ENCODE measurements at regions not wholly inside any gene's neighbourhood (a gene's known extent, or its start where the extent isn't known, plus 50 kb on each side); places are given as distances from the start of the nearest gene placed in this dataset.
"Not testable (repeated sequence)": the region's sequence is repeated elsewhere in the genome, so short reads cannot be mapped to it uniquely, and the experiment has no call there.

DNA sequence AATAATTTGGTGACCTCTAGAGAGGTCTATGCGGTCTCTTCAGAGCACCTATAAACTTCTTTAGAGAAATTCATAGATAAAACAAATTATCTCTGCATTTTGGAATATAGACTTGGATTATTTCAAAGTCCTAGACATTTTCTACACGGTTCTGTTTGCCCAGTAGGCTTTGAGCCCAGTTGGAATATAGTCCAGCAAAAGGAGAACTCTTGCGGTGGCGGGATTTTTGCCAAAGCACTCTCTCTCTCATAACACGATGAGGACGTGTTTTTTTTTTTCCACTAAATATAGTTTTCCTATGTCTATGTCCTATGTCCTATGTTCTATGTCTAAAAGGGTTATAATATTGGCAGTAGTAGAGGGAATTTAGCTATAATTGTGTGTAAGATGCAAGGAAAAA is 164.9 kb upstream of the AGR3 start:
- H3K4me3 ChIP-seq (ENCODE audit: low read length), result no peak overlapping the region
- no peaks in the 10 kb centered on the region for H3K4me1 ChIP-seq (ENCODE audit: control insufficient read depth in 2 of 2, insufficient read depth in 2 of 2, low read length in 2 of 2)
- no peaks in the 10 kb centered on the region for H3K9me3 ChIP-seq (ENCODE audit: control insufficient read depth in 2 of 3, low read length in 3 of 3)
- Mint-ChIP-seq H3K36me3 (peaks cover 0 to 2% (median 0%) of the 10 kb centered on the region in 5 donors), H3K4me1 (peaks cover 0 to 19% (median 7%) of the 10 kb centered on the region in 7 donors), H3K4me3 (no peak overlapping the region), H3K27me3 (peaks cover 0 to 6% (median 3%) of the 10 kb centered on the region in 5 donors), H3K27ac (no peak overlapping the region), H3K9me3 (peaks cover 0 to 4% (median 0%) of the 10 kb centered on the region in 11 donors)
- no peak for ATAC-seq
- no peaks in the 10 kb centered on the region for H3K27me3 ChIP-seq (ENCODE audit: control insufficient read depth in 2 of 2, insufficient read depth in 2 of 2, low read length in 2 of 2)
- no peak for DNase-seq
- intact Hi-C loops (cut with micrococcal nuclease), result no loop called here
- no peaks in the 10 kb centered on the region for H3K36me3 ChIP-seq (ENCODE audit: control insufficient read depth in 2 of 3, insufficient read depth in 3 of 3, low read length in 3 of 3)
- no peak overlapping the region for H3K27ac ChIP-seq (ENCODE audit: low read depth, low read length)
- ChIA-PET CTCF (no interaction called here), POLR2A (no interaction called here)

GRCh38 chr7:17053164-17053563 is 171.4 kb upstream of the AGR3 start:
- H3K4me3 ChIP-seq (ENCODE audit: low read length); ATAC-seq; CTCF ChIA-PET; DNase-seq; H3K27me3 ChIP-seq (ENCODE audit: control insufficient read depth in 2 of 2, insufficient read depth in 2 of 2, low read length in 2 of 2); H3K9me3 ChIP-seq (ENCODE audit: control insufficient read depth in 2 of 3, low read length in 3 of 3); H3K4me3 Mint-ChIP-seq; intact Hi-C loops (cut with micrococcal nuclease); H3K27ac Mint-ChIP-seq; H3K36me3 ChIP-seq (ENCODE audit: control insufficient read depth in 2 of 3, insufficient read depth in 3 of 3, low read length in 3 of 3); H3K27ac ChIP-seq (ENCODE audit: low read depth, low read length); H3K4me1 ChIP-seq (ENCODE audit: control insufficient read depth in 2 of 2, insufficient read depth in 2 of 2, low read length in 2 of 2); POLR2A ChIA-PET: not testable (repeated sequence)
- Mint-ChIP-seq H3K27me3 (peaks cover 0 to 15% (median 0%) of the 10 kb centered on the region in 5 donors), H3K36me3 (peaks cover 0 to 12% (median 0%) of the 10 kb centered on the region in 5 donors), H3K9me3 (peaks cover 0 to 23% (median 0%) of the 10 kb centered on the region in 11 donors), H3K4me1 (peaks cover 0 to 25% (median 0%) of the 10 kb centered on the region in 7 donors)

DNA sequence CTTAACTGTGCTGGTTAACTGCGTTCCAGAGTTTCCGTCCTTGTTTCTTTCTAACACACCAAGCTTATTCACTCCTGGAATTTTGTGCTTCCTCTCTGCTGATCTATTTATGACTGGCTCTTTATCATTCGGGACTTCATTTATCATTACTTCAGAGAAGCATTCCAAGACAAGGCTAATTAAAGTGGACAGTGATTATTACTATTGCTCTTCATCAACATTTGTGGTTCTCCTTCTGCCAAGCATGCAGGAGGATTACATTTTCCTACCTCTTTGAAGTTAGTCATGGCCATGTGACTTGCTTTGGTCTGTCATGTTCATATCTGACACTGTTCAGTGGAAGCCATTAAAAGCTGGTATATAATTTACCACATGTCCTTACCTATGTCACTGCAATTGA is 172.4 kb upstream of the AGR3 start:
- Mint-ChIP-seq H3K4me1 (peaks cover 0 to 33% (median 0%) of the 10 kb centered on the region in 7 donors), H3K27ac (no peak overlapping the region), H3K4me3 (no peak overlapping the region), H3K27me3 (peaks cover 0 to 15% (median 0%) of the 10 kb centered on the region in 5 donors), H3K9me3 (peaks cover 0 to 21% (median 0%) of the 10 kb centered on the region in 11 donors), H3K36me3 (peaks cover 0 to 15% (median 0%) of the 10 kb centered on the region in 5 donors)
- Histone ChIP-seq H3K27me3 (ENCODE audit: control insufficient read depth in 2 of 2, insufficient read depth in 2 of 2, low read length in 2 of 2) (no peaks in the 10 kb centered on the region), H3K36me3 (ENCODE audit: control insufficient read depth in 2 of 3, insufficient read depth in 3 of 3, low read length in 3 of 3) (no peaks in the 10 kb centered on the region), H3K4me1 (ENCODE audit: control insufficient read depth in 2 of 2, insufficient read depth in 2 of 2, low read length in 2 of 2) (no peaks in the 10 kb centered on the region), H3K4me3 (ENCODE audit: low read length) (no peak overlapping the region), H3K27ac (ENCODE audit: low read depth, low read length) (no peak overlapping the region), H3K9me3 (ENCODE audit: control insufficient read depth in 2 of 3, low read length in 3 of 3) (no peaks in the 10 kb centered on the region)
- ATAC-seq, result no peak
- intact Hi-C loops (cut with micrococcal nuclease), result no loop called here
- POLR2A ChIA-PET, result no interaction called here
- CTCF ChIA-PET, result no interaction called here
- no peak for DNase-seq

DNA sequence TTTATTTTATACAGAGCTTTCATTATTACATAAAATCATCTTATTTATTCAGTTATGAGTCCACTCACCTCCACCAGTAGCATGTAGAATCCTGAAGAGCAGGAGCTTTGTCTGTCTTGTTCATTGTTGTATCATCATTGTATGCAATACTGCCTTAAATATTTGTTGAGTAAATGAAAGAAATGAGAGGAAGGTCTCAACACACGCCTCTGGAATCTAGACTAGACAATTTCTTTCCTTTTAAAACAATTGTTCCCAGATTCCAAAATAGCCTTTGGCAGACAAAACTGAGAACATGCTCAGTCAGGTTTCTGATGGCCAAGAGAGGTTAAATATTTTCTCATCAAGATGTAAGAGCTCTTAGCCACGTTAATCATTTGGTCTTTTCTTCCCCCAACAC is 173.1 kb upstream of the AGR3 start:
- peaks cover 0 to 15% (median 0%) of the 10 kb centered on the region in 5 donors for H3K27me3 Mint-ChIP-seq
- H3K9me3 ChIP-seq (ENCODE audit: control insufficient read depth in 2 of 3, low read length in 3 of 3), result no peaks in the 10 kb centered on the region
- peaks cover 0 to 21% (median 0%) of the 10 kb centered on the region in 11 donors for H3K9me3 Mint-ChIP-seq
- ATAC-seq (no peak), DNase-seq (no peak)
- H3K27ac Mint-ChIP-seq, result no peak overlapping the region
- H3K27ac ChIP-seq (ENCODE audit: low read depth, low read length), result no peak overlapping the region
- H3K36me3 Mint-ChIP-seq, result peaks cover 0 to 15% (median 0%) of the 10 kb centered on the region in 5 donors
- no peak overlapping the region for H3K4me3 ChIP-seq (ENCODE audit: low read length)
- ChIA-PET POLR2A (no interaction called here), CTCF (interaction anchor here (0.8 kb wide), 1 partner anchor 132 kb away, joined by 3 read pairs; no protein-coding TSS in a partner anchor)
- no peak overlapping the region for H3K4me3 Mint-ChIP-seq
- no peaks in the 10 kb centered on the region for H3K36me3 ChIP-seq (ENCODE audit: control insufficient read depth in 2 of 3, insufficient read depth in 3 of 3, low read length in 3 of 3)
- H3K4me1 ChIP-seq (ENCODE audit: control insufficient read depth in 2 of 2, insufficient read depth in 2 of 2, low read length in 2 of 2), result no peaks in the 10 kb centered on the region
- intact Hi-C loops (cut with micrococcal nuclease), result loop anchor here in 1 of 2 donors (5.0 kb wide), 1 partner anchor 87 kb away; no protein-coding TSS in a partner anchor
- H3K27me3 ChIP-seq (ENCODE audit: control insufficient read depth in 2 of 2, insufficient read depth in 2 of 2, low read length in 2 of 2), result no peaks in the 10 kb centered on the region
- peaks cover 0 to 35% (median 0%) of the 10 kb centered on the region in 7 donors for H3K4me1 Mint-ChIP-seq

DNA sequence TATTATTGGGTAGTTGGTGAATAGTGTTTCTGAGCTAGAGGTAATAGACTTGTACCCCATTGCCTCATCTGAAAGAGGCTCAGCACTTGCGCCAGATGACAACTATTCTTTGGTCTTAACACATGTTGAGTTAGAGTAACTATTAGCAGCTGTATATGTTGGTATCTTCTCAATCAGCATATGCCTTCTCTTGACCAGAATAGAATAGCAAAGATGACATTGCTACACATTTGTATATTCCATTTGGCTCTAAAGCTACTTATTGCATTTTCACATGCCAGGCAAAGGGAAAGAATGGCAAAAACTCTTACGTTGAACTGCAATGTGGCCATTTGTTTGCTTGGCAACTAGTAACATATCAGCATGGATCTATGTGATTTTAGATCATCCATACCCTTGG is 173.8 kb upstream of the AGR3 start:
- no peak overlapping the region for H3K4me3 Mint-ChIP-seq
- Histone ChIP-seq H3K27me3 (ENCODE audit: control insufficient read depth in 2 of 2, insufficient read depth in 2 of 2, low read length in 2 of 2) (no peaks in the 10 kb centered on the region), H3K9me3 (ENCODE audit: control insufficient read depth in 2 of 3, low read length in 3 of 3) (no peaks in the 10 kb centered on the region), H3K4me3 (ENCODE audit: low read length) (no peak overlapping the region), H3K4me1 (ENCODE audit: control insufficient read depth in 2 of 2, insufficient read depth in 2 of 2, low read length in 2 of 2) (no peaks in the 10 kb centered on the region), H3K36me3 (ENCODE audit: control insufficient read depth in 2 of 3, insufficient read depth in 3 of 3, low read length in 3 of 3) (no peaks in the 10 kb centered on the region), H3K27ac (ENCODE audit: low read depth, low read length) (no peak overlapping the region)
- CTCF ChIA-PET, result interaction anchor here (0.8 kb wide), 1 partner anchor 131 kb away, joined by 3 read pairs; no protein-coding TSS in a partner anchor
- intact Hi-C loops (cut with micrococcal nuclease), result loop anchor here in 1 of 2 donors (5.0 kb wide), 1 partner anchor 87 kb away; no protein-coding TSS in a partner anchor
- H3K27ac Mint-ChIP-seq, result no peak overlapping the region
- peaks cover 0 to 35% (median 0%) of the 10 kb centered on the region in 7 donors for H3K4me1 Mint-ChIP-seq
- no peak for DNase-seq
- POLR2A ChIA-PET, result no interaction called here
- H3K9me3 Mint-ChIP-seq, result peaks cover 0 to 21% (median 0%) of the 10 kb centered on the region in 11 donors
- no peak for ATAC-seq
- H3K36me3 Mint-ChIP-seq, result peaks cover 0 to 15% (median 0%) of the 10 kb centered on the region in 5 donors
- peaks cover 0 to 15% (median 0%) of the 10 kb centered on the region in 5 donors for H3K27me3 Mint-ChIP-seq

DNA sequence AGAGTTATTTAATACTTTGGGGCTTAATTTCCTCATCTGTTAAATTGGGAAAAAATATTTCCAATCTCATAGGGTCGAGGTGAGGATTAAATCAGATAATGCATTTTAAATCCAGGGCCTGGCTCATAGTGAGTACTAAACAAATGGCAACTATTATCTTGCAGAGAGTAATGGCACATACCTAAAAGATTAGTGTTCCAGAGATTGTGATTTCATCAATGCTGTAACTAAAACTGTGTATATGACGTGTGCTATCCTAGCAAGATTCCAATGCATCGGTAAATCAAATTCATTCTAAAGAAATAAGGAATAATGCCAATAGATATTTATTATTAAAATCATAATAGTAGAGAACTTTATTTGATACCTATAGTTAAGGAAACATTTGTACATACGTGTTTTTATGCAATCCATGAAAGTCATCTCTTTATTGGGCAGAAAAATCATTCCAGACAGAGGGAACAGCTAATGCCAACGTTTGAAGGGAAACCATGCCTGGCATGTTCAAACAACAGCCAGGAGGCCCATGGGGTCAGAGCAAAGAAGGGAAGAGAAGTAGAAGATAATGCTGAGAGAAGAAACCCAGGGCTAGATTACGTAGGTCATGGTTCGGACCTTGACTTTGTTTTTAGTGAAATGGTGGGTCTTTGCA is 174.8 kb upstream of the AGR3 start:
- Mint-ChIP-seq H3K27ac (no peak overlapping the region), H3K4me1 (peaks cover 0 to 37% (median 0%) of the 10 kb centered on the region in 7 donors), H3K4me3 (peak overlapping the region in 1 of 10 donors; percentile 42), H3K9me3 (peaks cover 0 to 21% (median 0%) of the 10 kb centered on the region in 11 donors), H3K27me3 (peaks cover 0 to 15% (median 0%) of the 10 kb centered on the region in 5 donors), H3K36me3 (peaks cover 0 to 17% (median 0%) of the 10 kb centered on the region in 5 donors)
- no peak overlapping the region for H3K27ac ChIP-seq (ENCODE audit: low read depth, low read length)
- ChIA-PET POLR2A (no interaction called here), CTCF (no interaction called here)
- DNase-seq (no peak), ATAC-seq (no peak)
- H3K4me3 ChIP-seq (ENCODE audit: low read length), result no peak overlapping the region
- no peaks in the 10 kb centered on the region for H3K27me3 ChIP-seq (ENCODE audit: control insufficient read depth in 2 of 2, insufficient read depth in 2 of 2, low read length in 2 of 2)
- H3K4me1 ChIP-seq (ENCODE audit: control insufficient read depth in 2 of 2, insufficient read depth in 2 of 2, low read length in 2 of 2), result no peaks in the 10 kb centered on the region
- H3K36me3 ChIP-seq (ENCODE audit: control insufficient read depth in 2 of 3, insufficient read depth in 3 of 3, low read length in 3 of 3), result no peaks in the 10 kb centered on the region
- intact Hi-C loops (cut with micrococcal nuclease), result loop anchor here in 1 of 2 donors (5.0 kb wide), 1 partner anchor 86 kb away; no protein-coding TSS in a partner anchor
- no peaks in the 10 kb centered on the region for H3K9me3 ChIP-seq (ENCODE audit: control insufficient read depth in 2 of 3, low read length in 3 of 3)
